Effector memory CD4-positive, alpha-beta T cell (primary cell): ENCODE measurements at regions not wholly inside any gene's neighbourhood (a gene's known extent, or its start where the extent isn't known, plus 50 kb on each side); places are given as distances from the start of the nearest gene placed in this dataset.
"Not testable (repeated sequence)": the region's sequence is repeated elsewhere in the genome, so short reads cannot be mapped to it uniquely, and the experiment has no call there.

ENCODE experiments used
- DNase-seq, 3 donors: peaks; one replicate each; pipeline ENCODE4 v3.0.0-alpha.2; 2020
- H3K27ac ChIP-seq: 2 replicates; pipeline ENCODE4 v1.7.0; 2013; ENCODE audit warnings: mild to moderate bottlenecking, low read length, moderate library complexity; ENCODE audit not compliant: insufficient read depth, poor library complexity, severe bottlenecking
- H3K27me3 ChIP-seq: replicated peaks from 2 replicates; pipeline ENCODE4 v1.7.0; 2013; ENCODE audit warnings: mild to moderate bottlenecking, low read length; ENCODE audit not compliant: insufficient read depth, control insufficient read depth, poor library complexity, severe bottlenecking
- H3K36me3 ChIP-seq: 2 replicates; pipeline ENCODE4 v1.7.0; 2013; ENCODE audit warnings: mild to moderate bottlenecking, low read length, moderate library complexity; ENCODE audit not compliant: control insufficient read depth, insufficient read depth
- H3K4me1 ChIP-seq: 2 replicates; pipeline ENCODE4 v1.7.0; 2013; ENCODE audit warnings: low read length, mild to moderate bottlenecking; ENCODE audit not compliant: control insufficient read depth, insufficient read depth, poor library complexity, severe bottlenecking
- H3K4me3 ChIP-seq: 2 replicates; pipeline ENCODE4 v1.7.0; 2013; ENCODE audit warnings: low read length, low read depth, mild to moderate bottlenecking; ENCODE audit not compliant: insufficient read depth, poor library complexity, severe bottlenecking
- H3K9me3 ChIP-seq: 2 replicates; pipeline ENCODE4 v1.7.0; 2013; ENCODE audit warnings: mild to moderate bottlenecking, low read length, moderate library complexity; ENCODE audit not compliant: control insufficient read depth

GRCh38 chr6:92109956-92110355 lies 1309.4 kb downstream of the EPHA7 start:
- Histone ChIP-seq H3K4me1 (no peaks in the 10 kb centered on the region), H3K9me3 (no peaks in the 10 kb centered on the region), H3K27ac (no peak overlapping the region), H3K27me3 (no peaks in the 10 kb centered on the region), H3K4me3 (no peak overlapping the region), H3K36me3 (no peaks in the 10 kb centered on the region)
- DNase-seq: no peak

- Histone ChIP-seq H3K27me3 (no peaks in the 10 kb centered on the region), H3K27ac (no peak overlapping the region), H3K4me1 (no peaks in the 10 kb centered on the region), H3K9me3 (no peaks in the 10 kb centered on the region), H3K36me3 (no peaks in the 10 kb centered on the region), H3K4me3 (no peak overlapping the region)
- DNase-seq: no peak
Measured at GRCh38 chr6:92109256-92109655, 1310.1 kb downstream of the EPHA7 start.

GRCh38 chr6:92086750-92087149 lies 1332.6 kb downstream of the EPHA7 start:
- Histone ChIP-seq H3K4me1 (no peaks in the 10 kb centered on the region), H3K36me3 (no peaks in the 10 kb centered on the region), H3K9me3 (no peaks in the 10 kb centered on the region), H3K27ac (no peak overlapping the region), H3K27me3 (no peaks in the 10 kb centered on the region), H3K4me3 (no peak overlapping the region)
- DNase-seq: no peak

DNA sequence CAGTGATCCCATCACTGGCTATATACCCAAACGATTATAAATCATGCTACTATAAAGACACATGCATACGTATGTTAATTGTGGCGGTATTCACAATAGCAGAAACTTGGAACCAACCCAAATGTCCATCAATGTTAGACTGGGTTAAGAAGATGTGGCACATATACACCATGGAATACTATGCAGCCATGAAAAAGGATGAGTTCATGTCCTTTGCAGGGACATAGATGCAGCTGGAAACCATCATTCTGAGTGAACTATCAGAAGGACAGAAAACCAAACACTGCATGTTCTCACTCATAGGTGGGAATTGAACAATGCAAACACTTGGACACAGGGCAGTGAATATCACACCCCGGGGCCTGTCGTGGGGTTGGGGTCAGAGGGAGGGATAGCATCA lies 1335.4 kb downstream of the EPHA7 start:
- H3K27me3 ChIP-seq, H3K4me1 ChIP-seq, DNase-seq, H3K27ac ChIP-seq, H3K36me3 ChIP-seq, H3K9me3 ChIP-seq, H3K4me3 ChIP-seq: not testable (repeated sequence)

DNA sequence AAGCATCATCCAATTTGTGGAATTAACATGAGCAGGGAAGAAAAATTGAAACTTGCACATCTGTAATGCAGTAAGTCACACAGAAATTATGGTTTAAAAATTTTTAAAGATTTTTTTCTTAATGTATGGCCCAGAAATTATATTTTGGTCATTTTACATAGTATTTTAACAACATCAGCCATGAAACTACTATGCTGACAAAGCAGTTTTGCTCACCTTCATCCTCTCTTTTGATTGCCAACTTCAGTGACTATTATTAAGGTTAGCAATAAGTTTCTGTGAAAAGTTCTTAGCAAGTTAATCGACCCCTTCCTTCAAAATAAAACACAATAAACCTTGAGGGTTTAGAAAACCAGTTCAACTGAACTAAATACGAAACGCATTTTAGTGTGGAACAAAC lies 1347.0 kb downstream of the EPHA7 start:
- H3K27ac ChIP-seq: no peak overlapping the region
- no peaks in the 10 kb centered on the region for H3K36me3 ChIP-seq
- DNase-seq: no peak
- no peaks in the 10 kb centered on the region for H3K4me1 ChIP-seq
- no peak overlapping the region for H3K4me3 ChIP-seq
- H3K9me3 ChIP-seq: no peaks in the 10 kb centered on the region
- no peaks in the 10 kb centered on the region for H3K27me3 ChIP-seq

GRCh38 chr6:92069781-92070180 lies 1349.6 kb downstream of the EPHA7 start:
- H3K27ac ChIP-seq: no peak overlapping the region
- no peaks in the 10 kb centered on the region for H3K9me3 ChIP-seq
- DNase-seq: no peak
- H3K4me1 ChIP-seq: no peaks in the 10 kb centered on the region
- H3K4me3 ChIP-seq: no peak overlapping the region
- no peaks in the 10 kb centered on the region for H3K27me3 ChIP-seq
- no peaks in the 10 kb centered on the region for H3K36me3 ChIP-seq

DNA sequence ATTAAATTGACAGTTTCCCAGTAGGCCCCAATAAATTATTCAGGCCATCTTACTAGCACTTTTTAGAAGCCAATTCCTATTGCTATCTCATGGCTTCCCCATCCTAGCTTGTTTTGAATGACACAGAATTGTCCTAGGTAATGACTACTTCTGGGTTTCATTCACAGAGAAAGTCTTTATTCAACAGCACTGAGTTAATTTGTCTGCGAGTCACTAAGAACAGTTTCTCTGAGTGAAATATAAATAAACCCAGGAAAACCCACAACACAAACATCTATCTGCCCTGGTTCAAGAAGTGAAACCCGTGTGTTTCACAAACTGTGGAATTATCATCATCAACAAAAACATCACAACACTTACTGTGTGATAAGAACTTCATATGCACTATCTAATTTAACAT lies 1366.8 kb downstream of the EPHA7 start:
- DNase-seq: no peak

DNA sequence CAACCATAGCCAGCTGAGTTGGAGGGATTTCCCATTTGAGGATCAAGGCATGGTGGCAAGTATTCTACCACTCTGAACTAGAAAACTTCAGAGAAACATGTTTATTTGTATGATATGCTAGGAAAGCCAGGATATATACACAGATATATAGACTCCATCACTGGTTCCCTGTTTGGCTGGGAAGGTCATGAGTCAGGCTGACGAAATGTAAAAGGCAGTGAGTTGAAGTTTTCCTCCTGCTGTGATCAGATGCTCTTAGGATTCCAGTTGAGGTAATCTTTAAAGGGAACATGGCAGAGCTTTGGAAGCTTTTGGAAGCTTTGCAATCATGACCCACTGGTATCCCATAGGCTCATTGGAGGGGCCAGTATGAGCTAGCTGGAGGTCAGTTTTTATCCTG lies 1369.1 kb downstream of the EPHA7 start:
- Histone ChIP-seq H3K36me3 (no peaks in the 10 kb centered on the region), H3K27me3 (no peaks in the 10 kb centered on the region), H3K9me3 (no peaks in the 10 kb centered on the region), H3K4me3 (no peak overlapping the region), H3K4me1 (no peaks in the 10 kb centered on the region), H3K27ac (no peak overlapping the region)
- no peak for DNase-seq

More for the DNA sequence above, 1366.8 kb downstream of the EPHA7 start:
- H3K4me1 ChIP-seq: no peaks in the 10 kb centered on the region
- H3K27me3 ChIP-seq: no peaks in the 10 kb centered on the region
- H3K9me3 ChIP-seq: no peaks in the 10 kb centered on the region
- no peak overlapping the region for H3K4me3 ChIP-seq
- H3K36me3 ChIP-seq: no peaks in the 10 kb centered on the region
- H3K27ac ChIP-seq: no peak overlapping the region

DNA sequence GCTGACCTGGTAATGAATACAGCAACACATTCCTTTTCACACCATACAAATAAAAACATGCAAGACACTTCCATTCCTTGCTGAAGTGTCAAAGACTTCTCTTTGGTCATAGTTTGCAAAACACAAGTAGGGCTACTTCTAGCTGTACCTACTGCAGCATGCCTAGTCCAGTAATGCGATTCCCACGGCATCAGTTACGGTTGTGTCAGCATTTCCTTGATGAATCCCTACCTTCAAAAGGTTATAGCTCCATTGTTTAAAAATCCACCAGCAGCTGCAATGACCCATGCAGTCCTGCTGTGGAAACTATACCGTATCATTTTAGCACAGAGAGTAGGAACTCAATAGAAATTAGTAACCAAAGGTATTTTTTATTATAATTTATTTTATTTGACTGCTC lies 1371.5 kb downstream of the EPHA7 start:
- DNase-seq: no peak

DNA sequence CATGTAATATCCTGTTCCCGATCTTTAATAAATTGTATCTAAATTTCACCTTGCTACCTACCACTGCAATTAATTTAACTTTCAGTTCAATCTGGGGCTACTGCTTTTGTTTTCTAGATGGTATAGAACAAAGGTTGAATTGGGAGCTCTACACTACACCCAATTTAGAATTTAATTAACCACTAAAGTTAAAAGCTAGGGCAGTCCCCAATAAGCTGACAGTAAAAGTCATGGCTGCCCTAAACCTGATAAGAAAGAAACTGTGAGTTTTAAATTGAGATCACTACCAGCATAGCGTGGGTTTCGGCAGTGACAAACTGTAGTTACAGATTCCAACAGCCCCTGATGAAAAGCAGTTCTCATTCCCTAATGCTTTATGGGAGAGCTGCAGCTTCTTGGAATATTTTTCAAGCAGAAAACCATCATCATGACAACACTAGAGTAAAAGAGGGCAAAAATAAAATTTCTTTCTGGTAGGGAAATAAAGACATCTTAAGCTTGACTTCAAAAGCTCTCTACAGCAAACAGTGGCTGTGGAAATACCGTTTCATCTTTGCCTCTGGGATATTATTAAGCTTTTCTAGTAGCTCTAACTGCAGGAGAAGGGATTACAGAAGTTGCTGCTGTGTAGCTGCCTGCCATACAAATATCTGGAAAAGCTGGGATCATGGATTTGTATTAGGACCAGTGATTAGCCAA lies 1372.1 kb downstream of the EPHA7 start:
- no peak overlapping the region for H3K27ac ChIP-seq
- H3K4me3 ChIP-seq: no peak overlapping the region
- no peak for DNase-seq
- no peaks in the 10 kb centered on the region for H3K27me3 ChIP-seq
- no peaks in the 10 kb centered on the region for H3K9me3 ChIP-seq
- no peaks in the 10 kb centered on the region for H3K4me1 ChIP-seq
- no peaks in the 10 kb centered on the region for H3K36me3 ChIP-seq

More for the DNA sequence above, 1371.5 kb downstream of the EPHA7 start:
- H3K4me3 ChIP-seq: no peak overlapping the region
- H3K27ac ChIP-seq: no peak overlapping the region
- H3K9me3 ChIP-seq: no peaks in the 10 kb centered on the region
- H3K36me3 ChIP-seq: no peaks in the 10 kb centered on the region
- H3K27me3 ChIP-seq: no peaks in the 10 kb centered on the region
- H3K4me1 ChIP-seq: no peaks in the 10 kb centered on the region
